ENCODE measurements at regions not wholly inside any gene's neighbourhood (a gene's known extent, or its start where the extent isn't known, plus 50 kb on each side); places are given as distances from the start of the nearest gene placed in this dataset.
A peak's percentile ranks its signal among the peaks of the same experiment; 100 is the strongest.
"Not testable (repeated sequence)": the region's sequence is repeated elsewhere in the genome, so short reads cannot be mapped to it uniquely, and the experiment has no call there.

GRCh38 chr3:127438951-127439350 lies 151.1 kb upstream of the PRR20G start:
- Mint-ChIP-seq H3K4me3 (no peak overlapping the region), H3K27me3 (ENCODE audit: low read depth in 3 of 3) (peaks cover 0 to 9% (median 5%) of the 10 kb centered on the region in 3 donors), H3K9me3 (peaks cover 0 to 4% (median 0%) of the 10 kb centered on the region in 7 donors), H3K4me1 (no peaks in the 10 kb centered on the region), H3K36me3 (no peaks in the 10 kb centered on the region), H3K27ac (peak overlapping the region in 1 of 7 donors; percentile 51)
- no peak for DNase-seq
- Histone ChIP-seq H3K4me1 (ENCODE audit: control insufficient read depth in 1 of 2, insufficient read depth in 2 of 2, low read length in 2 of 2) (no peaks in the 10 kb centered on the region), H4K20me1 (ENCODE audit: insufficient read depth, low read length) (no peaks in the 10 kb centered on the region), H3K4me3 (replicated peaks in 1 of 3; ENCODE audit: low read depth in 2 of 3, low read length in 3 of 3) (no peak overlapping the region), H3K27ac (ENCODE audit: low read depth in 1 of 2, low read length in 2 of 2) (no peak overlapping the region), H2AFZ (ENCODE audit: insufficient read depth, low read depth, low read length, poor library complexity, severe bottlenecking) (no peak overlapping the region), H3K9me3 (replicated peaks in 1 of 2; ENCODE audit: control insufficient read depth in 1 of 2, insufficient read depth in 1 of 2, low read length in 2 of 2) (no peaks in the 10 kb centered on the region), H3K27me3 (ENCODE audit: control insufficient read depth in 2 of 2, insufficient read depth in 2 of 2, low read length in 2 of 2) (peaks cover 0 to 3% of the 10 kb centered on the region in 2 donors), H3K79me2 (ENCODE audit: insufficient read depth, low read length) (no peaks in the 10 kb centered on the region), H3K36me3 (replicated peaks in 1 of 2; ENCODE audit: control insufficient read depth in 1 of 2, insufficient read depth in 2 of 2, low read length in 2 of 2) (no peaks in the 10 kb centered on the region), H3K9ac (ENCODE audit: insufficient read depth, low read length, poor library complexity, severe bottlenecking) (no peak overlapping the region), H3K4me2 (replicated peaks; ENCODE audit: extremely low read depth, low read length, poor library complexity, severe bottlenecking) (no peak overlapping the region)
- WGBS (ENCODE audit: insufficient coverage), result 94% methylated on average over 2 of the region's 3 CpGs
- TF ChIP-seq CTCF (IDR thresholded peaks at IDR 0.05), result no peak
- intact Hi-C loops (cut with micrococcal nuclease), result no loop called here

- WGBS (ENCODE audit: insufficient coverage), result 57% methylated on average over 1 of the region's 4 CpGs
These were observed 150.5 kb upstream of the PRR20G start for GRCh38 chr3:127438371-127438770.

GRCh38 chr3:127435299-127435698 lies 147.5 kb upstream of the PRR20G start:
- no CpG with 5 or more reads among the region's 2 CpGs for WGBS (ENCODE audit: insufficient coverage)
- H3K36me3 Mint-ChIP-seq; H3K4me2 ChIP-seq (replicated peaks; ENCODE audit: extremely low read depth, low read length, poor library complexity, severe bottlenecking); H3K9me3 ChIP-seq (replicated peaks in 1 of 2; ENCODE audit: control insufficient read depth in 1 of 2, insufficient read depth in 1 of 2, low read length in 2 of 2); H3K4me1 ChIP-seq (ENCODE audit: control insufficient read depth in 1 of 2, insufficient read depth in 2 of 2, low read length in 2 of 2); H3K79me2 ChIP-seq (ENCODE audit: insufficient read depth, low read length); intact Hi-C loops (cut with micrococcal nuclease); H3K9me3 Mint-ChIP-seq; H3K4me3 Mint-ChIP-seq; H3K4me1 Mint-ChIP-seq; DNase-seq; H2AFZ ChIP-seq (ENCODE audit: insufficient read depth, low read depth, low read length, poor library complexity, severe bottlenecking); H4K20me1 ChIP-seq (ENCODE audit: insufficient read depth, low read length); H3K4me3 ChIP-seq (replicated peaks in 1 of 3; ENCODE audit: low read depth in 2 of 3, low read length in 3 of 3); H3K36me3 ChIP-seq (replicated peaks in 1 of 2; ENCODE audit: control insufficient read depth in 1 of 2, insufficient read depth in 2 of 2, low read length in 2 of 2); H3K9ac ChIP-seq (ENCODE audit: insufficient read depth, low read length, poor library complexity, severe bottlenecking); H3K27me3 ChIP-seq (ENCODE audit: control insufficient read depth in 2 of 2, insufficient read depth in 2 of 2, low read length in 2 of 2); H3K27ac Mint-ChIP-seq; H3K27ac ChIP-seq (ENCODE audit: low read depth in 1 of 2, low read length in 2 of 2): not testable (repeated sequence)
- H3K27me3 Mint-ChIP-seq (ENCODE audit: low read depth in 3 of 3), result peaks cover 6 to 13% (median 8%) of the 10 kb centered on the region in 3 donors

More at GRCh38 chr3:127438371-127438770, 150.5 kb upstream of the PRR20G start:
- no peaks in the 10 kb centered on the region for H3K9me3 ChIP-seq (replicated peaks in 1 of 2; ENCODE audit: control insufficient read depth in 1 of 2, insufficient read depth in 1 of 2, low read length in 2 of 2)
- no peak overlapping the region for H3K4me2 ChIP-seq (replicated peaks; ENCODE audit: extremely low read depth, low read length, poor library complexity, severe bottlenecking)
- H3K4me3 ChIP-seq (replicated peaks in 1 of 3; ENCODE audit: low read depth in 2 of 3, low read length in 3 of 3), result no peak overlapping the region
- H2AFZ ChIP-seq (ENCODE audit: insufficient read depth, low read depth, low read length, poor library complexity, severe bottlenecking), result no peak overlapping the region
- H3K27me3 Mint-ChIP-seq (ENCODE audit: low read depth in 3 of 3), result peaks cover 0 to 5% (median 5%) of the 10 kb centered on the region in 3 donors
- no peak overlapping the region for H3K27ac ChIP-seq (ENCODE audit: low read depth in 1 of 2, low read length in 2 of 2)
- H3K4me3 Mint-ChIP-seq, result no peak overlapping the region
- H3K27me3 ChIP-seq (ENCODE audit: control insufficient read depth in 2 of 2, insufficient read depth in 2 of 2, low read length in 2 of 2), result peaks cover 0 to 3% of the 10 kb centered on the region in 2 donors
- H3K79me2 ChIP-seq (ENCODE audit: insufficient read depth, low read length), result no peaks in the 10 kb centered on the region
- TF ChIP-seq CTCF (IDR thresholded peaks at IDR 0.05), result no peak
- no peaks in the 10 kb centered on the region for H3K4me1 Mint-ChIP-seq
- no peaks in the 10 kb centered on the region for H3K36me3 ChIP-seq (replicated peaks in 1 of 2; ENCODE audit: control insufficient read depth in 1 of 2, insufficient read depth in 2 of 2, low read length in 2 of 2)
- DNase-seq, result no peak
- no peak overlapping the region for H3K9ac ChIP-seq (ENCODE audit: insufficient read depth, low read length, poor library complexity, severe bottlenecking)
- peaks cover 0 to 6% (median 0%) of the 10 kb centered on the region in 7 donors for H3K9me3 Mint-ChIP-seq
- no peaks in the 10 kb centered on the region for H4K20me1 ChIP-seq (ENCODE audit: insufficient read depth, low read length)
- no peaks in the 10 kb centered on the region for H3K4me1 ChIP-seq (ENCODE audit: control insufficient read depth in 1 of 2, insufficient read depth in 2 of 2, low read length in 2 of 2)
- no peaks in the 10 kb centered on the region for H3K36me3 Mint-ChIP-seq
- intact Hi-C loops (cut with micrococcal nuclease), result no loop called here
- H3K27ac Mint-ChIP-seq, result no peak overlapping the region
